HEK293T (cell line): ENCODE measurements at regions not wholly inside any gene's neighbourhood (a gene's known extent, or its start where the extent isn't known, plus 50 kb on each side); places are given as distances from the start of the nearest gene placed in this dataset.
"Not testable (repeated sequence)": the region's sequence is repeated elsewhere in the genome, so short reads cannot be mapped to it uniquely, and the experiment has no call there.

Source experiments
- CTCF ChIA-PET: fragments of 350-600 bp; formaldehyde crosslinking; extraction: SDS; loops from one replicate; lab custom pipeline; 2021; ENCODE audit warnings: antibody characterized with exemption, inconsistent platforms; lab: Yijun Ruan, JAX
- POLR2A ChIA-PET: fragments of 350-600 bp; formaldehyde crosslinking; extraction: SDS; loops from one replicate; lab custom pipeline; 2020; ENCODE audit warnings: antibody characterized with exemption, inconsistent platforms; lab: Yijun Ruan, JAX
- DNase-seq: peaks from one replicate; pipeline ENCODE4 v3.0.0; 2012; ENCODE audit warnings: mixed read lengths; ENCODE audit errors: extremely low spot score
- ARNT ChIP-seq: fragments of 450-650 bp; IDR thresholded peaks from 2 replicates; pipeline ENCODE4 v1.6.1; 2017; ENCODE audit warnings: mild to moderate bottlenecking
- BHLHE40 ChIP-seq: fragments of 450-650 bp; IDR thresholded peaks from 2 replicates; pipeline ENCODE4 v1.6.1; 2016; ENCODE audit warnings: mild to moderate bottlenecking, moderate library complexity, borderline replicate concordance
- CTBP1 ChIP-seq: fragments of 450-650 bp; IDR thresholded peaks from 2 replicates; pipeline ENCODE4 v1.6.1; 2016; ENCODE audit warnings: borderline replicate concordance
- ELF4 ChIP-seq: fragments of 450-650 bp; IDR thresholded peaks from 2 replicates; pipeline ENCODE4 v1.6.1; 2017; ENCODE audit warnings: antibody characterized with exemption
- FOXA1 ChIP-seq: fragments of 450-650 bp; IDR thresholded peaks from 2 replicates; pipeline ENCODE4 v1.6.1; 2016; ENCODE audit warnings: mild to moderate bottlenecking
- FOXK2 ChIP-seq: fragments of 450-650 bp; IDR thresholded peaks from 2 replicates; pipeline ENCODE4 v1.6.1; 2016; ENCODE audit warnings: mild to moderate bottlenecking
- FOXM1 ChIP-seq: fragments of 450-650 bp; IDR thresholded peaks from 2 replicates; pipeline ENCODE4 v1.6.1; 2017; ENCODE audit warnings: mild to moderate bottlenecking, borderline replicate concordance
- HDGF ChIP-seq: fragments of 450-650 bp; IDR thresholded peaks from 2 replicates; pipeline ENCODE4 v1.6.1; 2017; ENCODE audit warnings: antibody characterized with exemption, borderline replicate concordance
- L3MBTL2 ChIP-seq: fragments of 450-650 bp; conservative IDR thresholded peaks from 2 replicates; pipeline ENCODE4 v1.6.1; 2016; ENCODE audit warnings: mild to moderate bottlenecking
- LEF1 ChIP-seq: fragments of 450-650 bp; IDR thresholded peaks from 2 replicates; pipeline ENCODE4 v1.6.1; 2017; ENCODE audit warnings: mild to moderate bottlenecking, borderline replicate concordance
- NFRKB ChIP-seq: fragments of 450-650 bp; IDR thresholded peaks from 2 replicates; pipeline ENCODE4 v1.6.1; 2016; ENCODE audit warnings: mild to moderate bottlenecking, moderate library complexity
- PKNOX1 ChIP-seq: fragments of 450-650 bp; IDR thresholded peaks from 2 replicates; pipeline ENCODE4 v1.6.1; 2016
- SP1 ChIP-seq: fragments of 450-650 bp; IDR thresholded peaks from 2 replicates; pipeline ENCODE4 v1.6.1; 2017
- SUZ12 ChIP-seq: fragments of 450-650 bp; IDR thresholded peaks from 2 replicates; pipeline ENCODE4 v1.6.1; 2016; ENCODE audit warnings: mild to moderate bottlenecking
- TARDBP ChIP-seq: fragments of 450-650 bp; IDR thresholded peaks from 2 replicates; pipeline ENCODE4 v1.6.1; 2016
- ZNF384 ChIP-seq: fragments of 450-650 bp; IDR thresholded peaks from 2 replicates; pipeline ENCODE4 v1.6.1; 2016

GRCh38 chr17:70520956-70521355, 351.6 kb downstream of the KCNJ2 start:
- no peak for DNase-seq
- POLR2A ChIA-PET = no interaction called here
- no peak for TF ChIP-seq FOXK2
- TF ChIP-seq BHLHE40 = no peak
- TF ChIP-seq ELF4 = no peak
- no peak for TF ChIP-seq CTBP1
- CTCF ChIA-PET = no interaction called here

DNA sequence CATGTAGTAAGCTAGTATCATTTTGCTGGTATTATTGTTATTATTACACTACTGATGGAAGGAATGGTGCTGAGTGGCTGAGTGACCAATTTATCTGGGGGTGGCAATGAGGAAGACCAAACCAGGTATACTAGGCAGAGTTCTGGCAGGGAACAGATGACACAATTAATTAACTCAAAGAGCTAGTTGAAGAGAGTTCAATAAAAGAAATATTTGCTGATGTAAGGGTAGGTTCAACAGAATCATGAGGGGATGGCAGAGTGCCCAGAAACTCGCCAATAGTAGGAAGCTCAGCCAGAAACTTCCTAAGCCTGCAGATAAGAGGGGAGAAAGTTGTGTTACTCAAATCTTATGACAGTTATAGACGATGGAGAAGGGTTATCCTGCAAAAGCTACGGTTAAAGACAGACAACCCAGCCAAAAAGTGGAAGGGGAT, 352.5 kb downstream of the KCNJ2 start:
- TF ChIP-seq PKNOX1 = no peak
- TF ChIP-seq BHLHE40 = no peak
- no peak for TF ChIP-seq ARNT
- no peak for TF ChIP-seq FOXK2
- TF ChIP-seq HDGF = no peak
- no peak for TF ChIP-seq CTBP1
- no peak for TF ChIP-seq TARDBP
- TF ChIP-seq ELF4 = no peak
- no peak for TF ChIP-seq FOXM1
- no peak for TF ChIP-seq LEF1
- no peak for TF ChIP-seq NFRKB
- TF ChIP-seq SUZ12 = no peak
- POLR2A ChIA-PET = no interaction called here
- CTCF ChIA-PET = interaction anchor here (0.6 kb wide), 1 partner anchor 8 kb away, joined by 4 read pairs; no protein-coding TSS in a partner anchor
- DNase-seq = no peak

GRCh38 chr17:70523426-70523825, 354.1 kb downstream of the KCNJ2 start:
- DNase-seq = no peak
- no peak for TF ChIP-seq FOXM1
- no peak for TF ChIP-seq TARDBP
- TF ChIP-seq FOXK2 = no peak
- TF ChIP-seq ARNT = no peak
- no peak for TF ChIP-seq HDGF
- TF ChIP-seq FOXA1 = no peak
- TF ChIP-seq SUZ12 = no peak
- no peak for TF ChIP-seq SP1
- TF ChIP-seq PKNOX1 = no peak
- no peak for TF ChIP-seq NFRKB
- no peak for TF ChIP-seq ZNF384
- no peak for TF ChIP-seq BHLHE40
- no peak for TF ChIP-seq LEF1
- no peak for TF ChIP-seq CTBP1
- TF ChIP-seq ELF4 = no peak
- TF ChIP-seq L3MBTL2 = no peak
- ChIA-PET CTCF (no interaction called here), POLR2A (no interaction called here)

DNA sequence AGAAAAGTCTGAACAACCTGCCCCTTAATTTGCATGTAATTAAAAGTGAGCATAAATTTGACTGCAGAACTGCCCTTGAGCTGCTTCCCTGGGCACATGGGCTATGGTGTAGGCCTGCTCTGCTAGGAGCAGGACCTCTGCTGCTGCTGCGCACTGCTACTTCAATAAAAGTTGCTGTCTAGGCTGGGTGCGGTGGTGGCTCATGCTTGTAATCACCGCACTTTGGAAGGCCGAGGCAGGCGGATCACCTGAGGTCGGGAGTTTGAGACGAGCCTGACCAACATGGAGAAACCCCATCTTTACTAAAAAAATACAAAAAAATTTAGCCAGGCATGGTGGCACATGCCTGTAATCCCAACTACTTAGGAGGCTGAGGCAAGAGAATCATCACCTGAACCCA, 355.7 kb downstream of the KCNJ2 start:
- POLR2A ChIA-PET, CTCF ChIA-PET, DNase-seq: not testable (repeated sequence)

DNA sequence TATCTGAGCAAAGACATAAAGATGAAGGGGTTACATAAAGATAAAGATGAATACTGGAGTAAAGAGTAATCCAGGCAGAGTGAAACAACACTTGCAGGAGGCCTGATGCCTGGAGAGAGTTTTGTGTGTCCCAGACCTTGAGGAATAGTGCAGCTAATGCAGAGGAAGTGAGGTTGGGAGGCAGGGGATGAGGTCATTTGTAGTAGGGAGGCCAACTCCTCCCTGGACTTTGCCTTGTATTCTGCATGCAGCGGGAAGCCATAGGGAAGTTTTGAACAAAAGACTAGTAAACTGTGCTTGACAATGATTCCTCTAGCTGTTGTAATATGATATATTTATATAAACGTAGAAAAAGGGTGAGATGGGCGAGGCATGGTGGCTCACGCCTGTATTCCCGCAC, 356.6 kb downstream of the KCNJ2 start:
- POLR2A ChIA-PET = no interaction called here
- TF ChIP-seq ARNT (no peak), CTBP1 (no peak), PKNOX1 (no peak), TARDBP (no peak), NFRKB (no peak), FOXK2 (no peak), BHLHE40 (no peak), ZNF384 (no peak), HDGF (no peak), ELF4 (no peak), FOXM1 (no peak)
- no peak for DNase-seq
- CTCF ChIA-PET = no interaction called here

DNA sequence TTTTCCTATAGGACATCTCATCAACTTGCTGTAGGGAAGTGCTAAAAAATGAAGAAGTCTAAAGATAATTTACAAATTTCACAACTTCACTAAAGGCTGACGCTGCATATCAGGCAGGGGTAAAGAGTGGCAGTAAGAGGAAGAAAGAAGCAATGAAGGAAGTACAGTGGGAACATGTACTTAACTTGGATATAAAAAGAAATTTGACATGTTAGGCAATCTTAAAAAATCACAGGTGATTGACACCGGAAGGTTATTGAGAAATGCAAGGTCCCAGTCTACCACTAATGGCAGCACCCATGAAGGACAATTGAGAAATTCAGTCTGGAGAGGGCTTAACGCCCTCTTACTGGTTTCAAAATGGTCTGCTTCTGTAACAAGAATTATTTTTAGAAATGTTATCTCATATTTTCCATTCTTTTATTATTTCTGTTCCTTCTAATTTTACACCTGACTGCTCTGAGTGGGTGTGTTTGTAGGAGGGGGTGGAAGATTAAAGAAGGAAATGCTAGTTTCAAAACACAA, 358.1 kb downstream of the KCNJ2 start:
- DNase-seq = no peak
- TF ChIP-seq ELF4 = no peak
- TF ChIP-seq CTBP1 = no peak
- no peak for TF ChIP-seq BHLHE40
- TF ChIP-seq ARNT = no peak
- no peak for TF ChIP-seq ZNF384
- no peak for TF ChIP-seq FOXA1
- TF ChIP-seq LEF1 = no peak
- no peak for TF ChIP-seq SP1
- TF ChIP-seq PKNOX1 = no peak
- TF ChIP-seq FOXK2 = no peak
- TF ChIP-seq NFRKB = no peak
- TF ChIP-seq L3MBTL2 = no peak
- CTCF ChIA-PET = interaction anchor here (0.6 kb wide), 1 partner anchor 315 kb away, joined by 3 read pairs; no protein-coding TSS in a partner anchor
- POLR2A ChIA-PET = interaction anchor here (0.9 kb wide), 1 partner anchor 10 kb away, joined by 3 read pairs; no protein-coding TSS in a partner anchor
